ENCODE measurements at regions not wholly inside any gene's neighbourhood (a gene's known extent, or its start where the extent isn't known, plus 50 kb on each side); places are given as distances from the start of the nearest gene placed in this dataset.
"Not testable (repeated sequence)": the region's sequence is repeated elsewhere in the genome, so short reads cannot be mapped to it uniquely, and the experiment has no call there.

DNA sequence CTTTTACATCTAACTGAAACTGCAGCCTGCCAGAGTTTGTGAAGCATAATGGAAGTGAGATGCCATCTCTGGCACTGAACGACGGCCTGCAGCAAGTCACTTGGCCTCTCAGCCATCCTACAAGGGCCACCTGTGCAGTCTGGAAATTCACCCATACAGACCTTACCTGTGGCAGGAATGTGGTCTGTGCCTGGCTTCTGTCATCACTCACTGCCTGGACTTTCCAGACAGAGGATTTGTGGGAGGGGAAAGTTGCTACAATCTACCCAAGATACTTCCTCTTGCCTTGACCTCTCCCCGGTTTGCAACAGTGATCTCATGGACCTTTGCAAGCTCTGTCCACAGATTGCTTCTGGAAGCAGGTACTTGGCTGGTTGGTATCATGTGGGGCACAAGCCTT is 58.4 kb upstream of the ATP1B1 start:
- no peak overlapping the region for H3K4me3 ChIP-seq (ENCODE audit: low read depth, low read length)
- no peak for TF ChIP-seq CTCF (IDR thresholded peaks at IDR 0.05; ENCODE audit: insufficient read depth, low read length, missing control alignments)
- no peak for DNase-seq (ENCODE audit: low read depth, low spot score)
- ChIA-PET POLR2A (no interaction called here), CTCF (no interaction called here)

DNA sequence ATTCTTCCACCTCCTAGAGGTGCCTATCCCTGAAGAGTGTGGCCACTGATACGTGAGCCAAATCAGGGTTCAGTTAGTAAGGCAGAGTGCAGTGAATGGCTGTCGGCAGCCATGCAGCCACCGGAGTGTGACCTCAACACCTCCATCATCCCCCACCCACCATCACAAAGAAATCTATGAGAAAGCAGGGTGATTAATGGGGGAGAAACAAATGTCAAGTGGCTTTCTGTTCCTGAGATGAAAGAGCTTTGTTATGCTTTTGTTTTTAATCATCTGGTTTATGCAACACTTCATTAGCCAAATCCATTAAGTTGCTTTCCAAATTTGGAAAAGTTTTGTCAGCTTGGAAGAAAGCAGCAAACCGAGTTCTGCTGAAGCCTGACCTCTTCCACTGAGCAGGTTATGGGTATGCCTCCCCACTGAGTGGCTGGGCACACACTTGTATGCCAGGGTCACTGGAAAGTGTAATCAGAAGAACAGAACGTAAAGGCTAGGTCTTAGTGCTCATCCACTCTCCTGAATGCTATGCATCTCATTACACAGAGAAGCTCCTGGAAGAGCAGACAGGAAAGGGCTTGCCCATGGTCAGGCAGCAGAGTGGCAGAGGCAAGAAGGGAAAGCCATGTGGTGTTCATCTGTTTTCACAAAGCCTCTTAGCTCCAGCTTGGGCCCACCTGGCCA is 57.1 kb upstream of the ATP1B1 start:
- no peak for TF ChIP-seq CTCF (IDR thresholded peaks at IDR 0.05; ENCODE audit: insufficient read depth, low read length, missing control alignments)
- ChIA-PET POLR2A (no interaction called here), CTCF (no interaction called here)
- DNase-seq (ENCODE audit: low read depth, low spot score): no peak
- H3K4me3 ChIP-seq (ENCODE audit: low read depth, low read length): no peak overlapping the region

DNA sequence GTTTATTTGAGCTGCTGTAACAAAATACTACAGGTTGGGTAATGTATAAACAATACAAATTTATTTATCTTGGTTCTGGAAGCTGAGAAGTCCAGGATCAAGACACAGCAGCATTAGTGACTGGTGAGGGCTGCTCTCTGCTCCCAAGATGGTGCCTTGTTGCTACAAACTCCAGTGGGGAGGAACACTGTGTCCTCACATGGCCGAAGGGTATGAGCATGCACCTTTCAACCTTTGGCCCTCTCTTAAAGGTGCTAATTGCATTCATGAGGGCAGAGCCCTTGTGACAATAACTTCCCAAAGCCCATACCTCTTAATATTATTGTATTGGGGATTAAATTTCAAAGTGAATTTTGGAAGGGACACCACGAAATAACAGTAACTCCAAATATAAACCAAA is 55.3 kb upstream of the ATP1B1 start:
- H3K4me3 ChIP-seq (ENCODE audit: low read depth, low read length): no peak overlapping the region
- ChIA-PET POLR2A (no interaction called here), CTCF (no interaction called here)
- DNase-seq (ENCODE audit: low read depth, low spot score): no peak
- no peak for TF ChIP-seq CTCF (IDR thresholded peaks at IDR 0.05; ENCODE audit: insufficient read depth, low read length, missing control alignments)

GRCh38 chr1:169052171-169052570 is 54.3 kb upstream of the ATP1B1 start:
- DNase-seq (ENCODE audit: low read depth, low spot score); CTCF ChIA-PET; H3K4me3 ChIP-seq (ENCODE audit: low read depth, low read length); POLR2A ChIA-PET: not testable (repeated sequence)

DNA sequence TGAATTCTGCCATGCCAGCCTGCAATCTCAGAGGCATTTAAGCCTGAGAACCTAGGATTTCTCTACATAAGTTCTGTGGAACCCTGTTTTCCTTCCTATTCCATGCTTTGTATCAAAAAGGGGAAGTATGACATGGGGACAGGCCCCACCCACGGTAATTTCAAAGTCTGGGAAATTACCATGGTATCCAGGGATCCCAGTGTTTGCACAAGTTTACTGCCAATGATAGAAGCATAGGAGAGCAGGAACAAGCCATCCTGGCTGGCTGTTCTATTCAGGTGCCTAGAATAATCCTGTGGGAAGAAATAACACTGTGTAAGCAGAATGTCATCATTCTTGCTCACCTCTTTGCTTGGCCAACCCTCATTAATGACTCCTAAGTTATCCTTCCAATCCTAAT is 53.8 kb upstream of the ATP1B1 start:
- POLR2A ChIA-PET: no interaction called here
- CTCF ChIA-PET: no interaction called here

DNA sequence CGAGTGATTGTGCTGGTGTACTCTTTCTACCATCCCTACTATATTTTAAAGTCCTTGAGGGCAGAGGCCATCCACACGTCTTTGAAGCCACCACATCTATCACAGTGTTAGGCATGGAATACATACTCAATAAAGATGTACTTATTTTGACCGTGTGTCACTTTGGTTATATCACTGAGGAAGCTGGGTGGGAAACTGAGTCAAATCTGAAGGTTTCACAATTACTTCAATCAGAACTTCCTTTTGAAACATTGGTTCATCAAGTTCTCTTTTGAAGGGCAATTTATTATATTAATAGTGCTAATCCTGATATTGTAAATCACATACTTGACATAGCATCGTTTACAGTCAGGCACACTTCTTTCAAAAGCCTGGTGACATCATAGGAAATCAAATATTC is 53.3 kb upstream of the ATP1B1 start:
- no peak for TF ChIP-seq CTCF (IDR thresholded peaks at IDR 0.05; ENCODE audit: insufficient read depth, low read length, missing control alignments)
- no peak for DNase-seq (ENCODE audit: low read depth, low spot score)
- no peak overlapping the region for H3K4me3 ChIP-seq (ENCODE audit: low read depth, low read length)
- ChIA-PET CTCF (no interaction called here), POLR2A (no interaction called here)

More for the DNA sequence above, 53.8 kb upstream of the ATP1B1 start:
- H3K4me3 ChIP-seq (ENCODE audit: low read depth, low read length): no peak overlapping the region
- no peak for TF ChIP-seq CTCF (IDR thresholded peaks at IDR 0.05; ENCODE audit: insufficient read depth, low read length, missing control alignments)
- no peak for DNase-seq (ENCODE audit: low read depth, low spot score)

All from AG04449 (cell line).